NCI-H446 (cell line): ENCODE measurements at regions not wholly inside any gene's neighbourhood (a gene's known extent, or its start where the extent isn't known, plus 50 kb on each side); places are given as distances from the start of the nearest gene placed in this dataset.
A peak's percentile ranks its signal among the peaks of the same experiment; 100 is the strongest.
"Not testable (repeated sequence)": the region's sequence is repeated elsewhere in the genome, so short reads cannot be mapped to it uniquely, and the experiment has no call there.

Experiments
- DNase-seq, 2 experiments: peaks; one replicate each; lab custom pipeline; 2025; lab: John Stamatoyannopoulos, UW

DNA sequence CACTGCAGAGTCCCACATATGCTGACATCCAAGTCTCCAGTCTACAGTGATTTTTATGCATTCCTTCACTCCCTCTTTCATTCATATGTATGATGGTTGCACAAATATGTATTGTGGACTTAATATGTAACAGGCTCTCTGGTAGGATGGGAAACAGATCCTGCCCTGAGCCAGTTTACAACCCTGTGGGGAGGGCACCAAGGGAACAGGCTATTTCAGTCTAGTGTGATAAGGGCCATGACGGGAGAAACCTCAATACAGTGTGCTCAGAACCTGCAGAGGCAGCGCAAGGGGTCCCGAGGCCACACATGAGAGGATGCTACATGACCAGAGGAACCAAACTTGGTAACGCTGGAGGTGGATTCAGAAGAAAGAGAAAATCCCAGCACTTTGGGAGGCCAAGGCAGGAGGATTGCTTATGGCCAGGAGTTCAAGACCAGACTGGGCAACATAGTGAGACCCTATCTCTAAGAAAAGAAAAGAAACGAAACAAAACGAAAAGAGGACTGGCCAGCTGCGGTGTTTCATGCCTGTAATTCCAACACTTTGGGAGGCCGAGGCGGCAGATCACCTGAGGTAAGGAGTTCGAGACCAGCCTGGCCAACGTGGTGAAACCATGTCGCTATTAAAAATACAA, 249.8 kb upstream of the JARID2 start:
- DNase-seq: no peak

DNA sequence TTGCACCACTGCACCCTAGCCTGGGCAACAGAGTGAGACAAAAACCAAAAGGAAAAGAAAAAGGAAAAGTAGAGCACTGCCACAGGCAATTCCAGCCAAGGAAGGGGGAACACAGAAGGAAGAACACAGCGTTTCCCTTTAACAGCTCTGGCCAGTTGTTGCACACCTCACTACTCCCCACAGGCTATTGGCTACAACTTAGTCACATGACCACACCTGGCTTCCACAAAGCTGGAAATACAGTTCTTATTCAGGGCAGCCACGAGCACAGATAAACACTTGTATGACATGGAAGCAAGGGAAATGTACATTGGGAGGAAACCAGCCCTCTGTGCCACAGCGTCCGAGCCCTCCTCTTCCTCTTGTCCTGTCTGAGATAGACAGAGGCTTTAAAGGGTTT, 249.0 kb upstream of the JARID2 start:
- DNase-seq: no peak

DNA sequence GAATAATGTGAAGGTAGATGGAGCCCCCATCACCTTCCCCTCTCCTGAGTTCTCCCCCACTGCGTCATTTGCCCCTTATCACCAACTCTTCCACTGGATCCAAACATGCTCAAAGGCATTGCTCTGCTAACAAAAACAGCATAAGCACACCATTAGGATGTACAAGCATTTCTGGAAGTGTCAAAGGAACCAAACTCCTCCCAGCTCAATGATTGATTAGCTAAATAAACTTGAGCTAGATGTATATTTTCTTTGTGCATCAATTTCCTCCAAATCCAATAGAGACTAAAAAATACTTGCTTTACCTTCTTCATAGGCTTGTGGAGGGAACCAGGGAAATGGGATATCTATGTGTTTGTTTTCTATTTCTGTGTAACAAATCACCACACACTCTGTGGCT, 248.4 kb upstream of the JARID2 start:
- DNase-seq: no peak

DNA sequence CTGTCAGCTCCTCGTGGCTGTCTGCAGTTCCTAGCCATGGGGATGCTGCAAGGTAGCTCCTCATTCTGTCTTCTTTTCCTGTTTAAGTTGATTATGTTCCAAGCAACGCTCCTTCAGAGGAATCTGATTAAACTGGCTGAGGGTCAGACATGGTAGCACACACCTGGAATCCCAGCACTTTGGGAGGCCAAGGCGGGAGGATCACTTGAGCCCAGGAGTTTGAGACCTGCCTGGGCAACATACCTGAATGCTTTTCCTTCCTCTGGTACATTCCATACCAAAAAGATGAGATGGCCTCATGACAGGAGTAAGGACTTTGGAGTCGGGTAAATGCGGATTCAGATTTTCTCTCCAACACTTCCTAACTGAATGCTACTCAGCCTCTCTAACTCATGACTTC, 246.8 kb upstream of the JARID2 start:
- no peak for DNase-seq

DNA sequence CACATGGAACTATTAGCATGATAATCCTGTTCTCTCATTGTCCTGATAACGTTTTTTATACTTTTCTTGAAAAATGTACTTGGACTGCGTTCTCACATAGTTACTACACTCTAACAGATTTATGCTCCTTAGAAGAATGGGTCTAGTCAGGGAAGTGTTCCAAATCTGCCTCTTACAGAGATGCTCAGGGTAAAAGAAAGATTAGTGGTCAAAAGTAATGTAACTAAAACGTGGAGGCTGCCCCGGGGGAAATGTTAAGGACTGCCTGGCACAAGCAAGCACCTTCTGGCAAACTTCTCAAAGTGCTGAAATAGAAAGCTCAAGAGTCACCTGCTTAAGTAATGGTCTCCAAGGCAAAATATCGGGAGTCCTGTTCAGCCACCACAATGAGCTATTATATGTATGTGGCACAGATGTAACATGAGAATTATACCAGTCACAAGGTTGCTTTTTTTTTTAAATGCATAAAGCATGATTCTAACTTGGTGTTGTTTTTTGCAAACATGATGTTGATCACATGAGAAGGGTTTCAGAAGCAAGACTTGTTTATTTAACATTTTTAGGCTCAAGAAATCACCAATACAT, 244.5 kb upstream of the JARID2 start:
- no peak for DNase-seq

DNA sequence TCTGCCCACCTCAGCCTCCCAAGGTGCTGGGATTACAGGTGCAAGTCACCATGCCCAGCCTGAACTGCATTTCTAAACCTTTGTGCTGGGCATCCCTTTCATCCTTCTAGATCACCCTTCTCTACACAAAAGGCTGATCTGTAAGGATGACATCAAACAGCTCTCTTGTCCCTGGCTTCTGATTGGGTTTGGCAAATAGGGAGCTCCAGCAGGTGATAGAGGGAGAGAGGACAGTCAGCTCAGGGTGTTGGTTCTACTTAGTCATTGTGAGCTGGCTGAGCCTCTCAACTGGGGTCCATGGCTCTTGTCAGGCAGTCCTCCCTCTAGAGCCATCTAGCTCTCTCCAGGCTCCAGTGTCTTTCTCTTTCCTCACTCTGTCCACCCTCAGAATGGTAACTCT, 237.6 kb upstream of the JARID2 start:
- DNase-seq: no peak

DNA sequence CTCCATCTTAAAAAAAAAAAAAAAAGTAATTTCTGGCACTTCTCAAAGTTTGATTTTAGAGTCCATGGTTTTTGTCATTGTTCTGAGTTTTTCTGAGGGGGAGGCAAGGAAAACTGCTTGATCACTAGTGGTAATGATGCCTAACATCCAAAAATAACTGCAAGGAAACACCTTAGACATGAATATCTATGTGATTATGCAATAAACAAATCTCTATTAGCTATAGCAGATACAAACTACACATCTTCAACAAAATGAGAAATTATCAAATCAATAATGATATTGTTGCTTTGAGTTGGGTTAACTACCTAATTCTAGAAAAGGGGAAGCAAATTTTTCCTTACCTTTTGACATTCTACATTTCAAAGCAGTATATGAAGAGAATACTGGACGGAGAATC, 230.9 kb upstream of the JARID2 start:
- DNase-seq: no peak

DNA sequence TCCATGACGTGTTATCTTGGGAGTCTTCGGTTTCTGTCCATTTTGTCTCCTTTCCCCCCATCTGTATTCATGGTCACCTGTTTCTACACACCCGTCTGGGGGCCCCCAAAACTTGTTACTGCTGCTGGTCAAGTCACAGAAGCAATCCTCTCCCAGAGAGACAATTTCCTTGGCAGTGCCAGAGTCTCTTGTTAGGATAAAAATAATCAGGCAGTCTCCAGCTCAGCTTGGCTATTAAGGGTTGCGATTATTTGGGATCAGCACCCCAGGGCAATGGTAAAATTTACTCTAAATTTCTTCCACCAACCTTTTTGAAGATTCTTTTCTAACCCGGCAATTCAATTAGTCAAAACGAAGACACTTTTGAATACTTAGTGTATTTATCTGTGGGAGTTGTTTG, 229.1 kb upstream of the JARID2 start:
- DNase-seq: no peak

DNA sequence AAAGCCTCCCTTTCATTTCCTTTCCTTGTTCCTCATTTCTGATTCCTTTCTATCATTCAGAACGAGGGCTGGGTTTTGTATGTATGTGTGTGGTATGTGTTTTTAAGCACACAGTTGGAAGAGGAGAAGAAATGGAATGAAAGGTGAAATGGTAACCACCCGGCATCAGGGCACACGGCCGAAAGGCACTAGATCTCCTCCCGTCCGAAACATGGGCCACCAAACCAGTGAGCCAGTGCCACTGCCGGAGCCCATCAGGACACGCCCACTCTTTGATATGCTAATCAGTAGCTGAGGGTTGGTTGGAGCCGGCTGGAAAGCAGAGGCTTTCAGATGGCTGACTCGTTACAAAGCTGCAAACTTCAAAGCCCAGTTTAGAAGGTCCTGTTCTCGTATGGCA, 228.6 kb upstream of the JARID2 start:
- DNase-seq: no peak

DNA sequence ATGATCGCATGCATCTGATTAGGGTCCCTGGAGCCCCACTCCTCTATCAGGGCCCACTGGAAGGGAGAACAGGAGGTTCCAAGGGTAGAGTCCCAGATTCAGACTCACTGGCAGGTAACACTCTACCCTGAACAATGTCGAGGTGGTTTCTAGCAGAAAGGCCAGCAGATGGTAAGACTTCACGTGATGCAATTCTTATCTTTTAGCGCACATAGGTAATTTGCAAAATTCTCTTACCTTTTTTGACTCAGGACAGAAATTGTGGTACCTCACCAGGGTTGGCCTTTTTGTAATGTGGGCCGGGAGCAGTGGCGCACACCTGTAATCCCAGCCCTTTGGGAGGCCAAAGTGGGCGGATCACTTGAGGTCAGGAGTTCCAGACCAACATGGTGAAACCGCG, 228.1 kb upstream of the JARID2 start:
- no peak for DNase-seq

DNA sequence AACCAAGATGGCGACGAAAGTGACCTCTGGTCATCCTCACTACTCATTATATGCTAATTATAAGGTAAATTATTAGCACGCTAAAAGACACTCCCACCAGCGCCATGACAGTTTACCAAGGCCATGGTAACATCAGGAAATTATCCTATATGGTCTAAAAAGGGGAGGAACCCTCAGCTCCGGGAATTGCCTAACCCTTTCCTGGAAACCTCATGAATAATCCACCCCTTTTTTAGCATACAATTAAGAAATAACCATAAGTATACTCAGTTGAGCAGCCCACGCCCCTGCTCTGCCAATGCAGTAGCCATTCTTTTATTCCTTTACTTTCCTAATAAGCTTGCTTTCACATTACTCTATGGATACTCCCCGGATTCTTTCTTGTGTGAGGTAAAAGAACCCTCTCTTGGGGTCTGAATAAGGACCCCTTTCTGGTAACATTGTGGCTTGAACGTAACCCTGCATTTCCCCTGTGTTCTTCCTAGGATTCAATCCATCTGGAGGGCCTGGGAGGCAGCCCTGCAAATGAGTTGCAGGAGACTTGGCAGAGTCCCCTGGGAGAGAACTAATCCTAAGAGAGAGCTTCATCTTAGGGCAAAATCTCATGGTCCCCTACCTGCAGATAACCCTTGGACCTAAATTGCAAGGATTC, 225.6 kb upstream of the JARID2 start:
- no peak for DNase-seq

DNA sequence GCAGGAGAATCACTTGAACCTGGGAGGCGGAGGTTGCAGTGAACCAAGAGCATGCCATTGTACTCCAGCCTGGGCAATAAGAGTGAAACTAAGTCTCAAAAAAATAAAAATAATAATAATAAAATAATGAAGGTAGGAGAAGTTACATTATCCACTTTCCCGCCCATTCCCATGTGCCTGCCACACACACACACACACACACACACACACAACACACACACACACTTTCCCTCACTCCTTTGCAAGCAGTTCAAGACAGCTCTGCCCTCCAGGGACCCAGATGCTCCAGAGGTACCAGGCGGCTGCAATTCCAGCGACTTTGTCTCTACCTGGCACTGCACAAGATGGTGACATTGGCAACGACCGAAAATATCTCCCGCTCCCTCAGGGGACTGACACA, 224.8 kb upstream of the JARID2 start:
- no peak for DNase-seq

DNA sequence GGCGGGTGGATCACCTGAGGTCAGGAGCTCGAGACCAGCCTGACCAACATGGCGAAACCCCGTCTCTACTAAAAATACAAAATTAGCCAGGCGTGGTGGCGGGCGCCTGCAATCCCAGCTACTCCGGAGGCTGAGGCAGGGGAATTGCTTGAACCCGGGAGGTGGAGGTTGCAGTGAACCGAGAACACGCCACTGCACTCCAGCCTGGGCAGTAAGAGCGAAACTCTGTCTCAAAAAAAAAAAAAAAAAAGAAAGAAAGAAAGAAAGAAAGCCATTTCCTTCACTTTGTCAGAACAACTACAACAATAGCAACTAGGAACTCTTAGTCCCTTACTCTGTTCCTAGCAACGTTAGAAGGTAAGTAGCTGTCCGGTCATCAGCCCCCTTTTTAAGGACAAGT, 222.9 kb upstream of the JARID2 start:
- not testable (repeated sequence) for DNase-seq

DNA sequence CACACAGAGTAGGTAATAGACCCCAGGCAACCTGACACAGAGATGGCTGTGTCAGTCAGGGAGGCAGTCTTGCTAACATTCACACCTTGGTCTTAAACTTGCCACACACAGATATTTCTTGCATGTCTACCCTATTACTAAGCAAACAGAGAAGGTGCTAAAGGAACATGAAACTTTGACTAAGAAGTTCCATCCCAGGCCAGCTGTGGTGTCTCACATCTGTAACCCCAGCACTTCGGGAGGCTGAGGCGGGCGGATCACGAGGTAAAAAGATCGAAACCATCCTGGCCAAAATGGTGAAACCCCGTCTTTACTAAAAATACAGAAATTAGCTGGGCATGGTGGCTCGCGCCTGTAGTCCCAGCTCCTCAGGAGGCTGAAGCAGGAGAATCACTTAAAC, 222.4 kb upstream of the JARID2 start:
- DNase-seq: no peak

DNA sequence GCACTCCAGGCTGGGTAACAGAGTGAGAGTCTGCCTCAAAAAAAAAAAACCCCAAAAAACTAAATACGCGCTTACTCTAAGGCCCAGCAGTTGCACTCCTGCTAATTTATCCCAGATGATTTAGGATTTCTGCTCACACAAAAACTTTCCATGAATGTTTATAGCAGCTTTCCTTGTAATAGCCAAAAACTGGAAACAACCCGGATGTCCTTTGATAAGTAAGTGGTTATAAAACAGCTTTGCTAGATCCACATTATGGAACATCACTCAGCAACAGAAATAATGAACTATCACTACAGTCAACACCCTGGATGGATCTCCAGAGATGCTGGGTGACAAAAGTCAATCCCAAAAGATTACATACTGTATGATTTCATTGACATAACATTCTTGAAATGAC, 220.4 kb upstream of the JARID2 start:
- DNase-seq: no peak

DNA sequence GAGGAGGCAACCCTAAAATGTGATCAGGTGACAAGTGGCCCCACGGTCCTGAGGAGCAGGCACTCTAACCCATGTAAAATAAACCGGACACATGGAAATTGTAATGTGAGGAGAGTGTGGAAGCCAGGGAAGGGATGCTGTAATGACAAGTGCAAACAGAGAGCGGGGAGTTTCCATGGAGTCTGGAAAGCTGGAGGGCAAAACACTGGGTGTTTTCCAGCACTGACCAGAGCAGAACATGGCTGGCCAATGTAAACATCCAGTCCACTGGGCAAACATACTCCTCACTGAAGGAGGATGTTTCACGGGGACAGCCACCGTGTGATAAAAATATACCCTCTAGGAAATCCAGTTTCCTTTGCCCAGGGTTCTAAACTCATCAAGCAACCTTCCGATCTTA, 219.0 kb upstream of the JARID2 start:
- DNase-seq: peak in 1 of 2 experiments; percentile 7

DNA sequence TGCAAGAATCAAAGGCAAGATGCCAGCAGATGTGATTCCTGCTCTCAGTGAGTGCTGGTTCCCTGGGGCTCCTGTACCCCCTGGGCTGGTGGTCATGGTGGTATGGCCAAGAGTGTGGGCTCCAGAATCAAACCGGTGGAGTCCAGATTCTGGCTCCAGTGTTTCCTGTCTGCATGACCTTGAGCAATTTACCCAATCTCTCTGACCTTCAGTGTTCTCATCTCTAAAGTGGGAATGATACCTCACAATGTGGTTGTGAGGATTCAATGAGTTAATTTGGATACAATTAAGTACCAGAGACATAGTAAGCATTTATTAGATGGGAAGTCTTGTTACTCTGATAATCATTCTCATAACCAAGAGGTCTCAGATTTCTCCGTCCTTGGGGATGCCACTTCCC, 218.4 kb upstream of the JARID2 start:
- no peak for DNase-seq

DNA sequence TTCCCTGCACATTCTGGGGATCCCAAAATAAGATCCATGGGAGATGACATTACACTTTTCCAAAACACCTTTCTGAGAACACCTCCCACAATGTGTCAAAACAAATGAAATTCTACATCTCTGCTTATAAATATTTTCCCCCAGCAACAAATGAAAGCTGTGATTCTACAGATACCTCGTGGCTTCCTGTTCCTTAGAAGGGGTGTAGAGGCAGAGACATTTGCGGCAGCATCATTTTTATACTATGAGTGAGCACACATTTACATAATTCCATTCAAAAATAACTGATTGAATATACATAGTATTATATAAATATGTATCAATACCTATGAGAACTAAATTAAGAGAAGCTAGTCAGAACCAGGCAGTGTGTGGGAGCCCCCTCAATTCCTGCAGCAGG, 213.9 kb upstream of the JARID2 start:
- no peak for DNase-seq

DNA sequence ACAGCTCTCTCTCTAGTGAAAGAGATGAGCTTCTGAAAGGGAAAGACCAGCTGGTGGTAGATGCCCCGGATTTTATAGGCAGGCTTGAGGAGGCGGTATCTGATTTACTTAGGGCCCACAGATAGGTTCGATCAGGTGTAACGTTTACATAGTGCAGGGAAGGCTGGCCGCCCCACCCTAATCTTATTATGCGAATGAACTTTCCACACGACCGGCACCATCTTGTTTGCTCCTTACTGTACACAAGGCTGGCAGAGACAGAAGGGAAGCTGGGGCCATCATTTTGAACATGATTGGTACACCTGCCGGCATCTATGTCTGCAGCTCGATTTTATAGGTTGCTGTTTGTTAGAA, 212.0 kb upstream of the JARID2 start:
- no peak for DNase-seq

DNA sequence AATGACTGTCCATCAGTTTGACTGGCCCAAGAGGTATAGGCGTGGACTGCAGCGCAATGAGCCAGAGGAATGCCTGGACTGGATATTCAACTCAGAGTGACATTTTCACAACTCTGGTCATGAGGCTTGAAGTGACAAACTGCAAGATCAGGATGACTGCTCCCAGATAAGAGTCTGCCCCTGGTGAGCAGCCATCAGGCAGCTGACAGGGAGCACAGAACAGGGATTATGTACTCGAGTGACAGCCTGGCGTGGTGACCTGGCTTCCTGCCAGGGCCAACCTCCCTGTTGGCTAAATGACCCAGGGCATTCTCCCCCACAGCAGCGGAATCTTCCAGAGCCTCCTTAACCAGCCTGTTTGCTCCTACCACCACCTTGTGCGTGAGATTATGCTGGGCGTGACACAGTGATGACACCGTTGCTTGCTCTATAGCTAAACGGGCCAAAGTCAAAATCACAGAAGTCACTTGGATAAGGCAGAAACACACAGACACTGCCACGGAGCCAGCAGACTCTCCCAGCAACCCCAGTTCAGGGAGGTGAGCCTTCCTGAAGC, 209.1 kb upstream of the JARID2 start:
- DNase-seq: no peak

DNA sequence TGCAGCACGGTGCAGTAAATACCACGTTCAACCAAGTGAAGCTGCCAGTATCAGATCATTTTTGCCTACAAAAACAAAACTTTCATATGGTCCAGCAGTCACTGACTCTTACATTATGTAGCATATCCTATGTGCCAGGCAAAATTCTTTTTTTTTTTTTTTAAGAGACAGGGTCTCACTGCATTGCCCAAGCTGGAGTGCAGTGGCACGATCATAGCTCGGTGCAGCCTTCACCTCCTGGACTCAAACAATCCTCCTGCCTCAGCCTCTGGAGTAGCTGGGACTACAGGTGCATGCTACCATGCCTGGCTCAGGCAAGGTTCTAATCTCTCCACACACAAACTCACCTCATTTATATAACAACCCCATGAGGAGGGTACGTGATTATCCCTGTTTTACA, 208.6 kb upstream of the JARID2 start:
- no peak for DNase-seq

DNA sequence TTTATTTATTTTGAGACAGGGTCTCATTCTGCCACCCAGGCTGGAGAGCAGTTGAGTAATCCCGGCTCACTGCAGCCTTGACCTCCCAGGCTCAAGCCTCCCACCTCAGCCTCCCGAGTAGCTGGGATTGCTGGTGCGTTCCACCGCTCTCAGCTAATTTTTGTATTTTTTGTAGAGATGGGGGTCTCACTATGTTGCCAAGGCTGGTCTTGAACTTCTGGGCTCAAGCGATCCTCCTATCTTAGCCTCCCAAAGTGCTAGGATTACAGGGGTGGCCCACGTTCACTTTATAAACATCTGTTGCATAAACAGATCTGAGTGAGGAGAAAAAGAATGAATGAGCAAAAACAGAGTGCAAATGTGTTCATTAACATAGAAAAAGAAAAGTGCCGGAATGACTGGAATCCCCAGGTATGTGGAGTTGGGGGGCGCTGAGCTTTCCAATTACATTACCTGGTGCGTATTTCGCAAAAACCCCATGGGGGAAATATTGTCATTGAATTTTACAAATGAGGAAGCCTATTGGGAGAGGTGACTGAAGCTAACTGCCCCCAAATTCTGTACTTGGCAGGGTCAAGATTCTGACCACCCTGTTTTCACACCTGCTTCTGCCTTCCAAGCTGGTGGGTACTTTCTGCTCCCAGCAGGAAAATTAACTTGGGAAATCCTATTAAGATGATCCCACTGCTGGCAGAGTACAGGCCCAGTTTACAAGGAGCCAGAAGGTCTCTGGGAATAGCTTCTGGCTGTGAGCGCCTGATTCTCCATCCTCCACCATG, 207.7 kb upstream of the JARID2 start:
- DNase-seq: no peak

DNA sequence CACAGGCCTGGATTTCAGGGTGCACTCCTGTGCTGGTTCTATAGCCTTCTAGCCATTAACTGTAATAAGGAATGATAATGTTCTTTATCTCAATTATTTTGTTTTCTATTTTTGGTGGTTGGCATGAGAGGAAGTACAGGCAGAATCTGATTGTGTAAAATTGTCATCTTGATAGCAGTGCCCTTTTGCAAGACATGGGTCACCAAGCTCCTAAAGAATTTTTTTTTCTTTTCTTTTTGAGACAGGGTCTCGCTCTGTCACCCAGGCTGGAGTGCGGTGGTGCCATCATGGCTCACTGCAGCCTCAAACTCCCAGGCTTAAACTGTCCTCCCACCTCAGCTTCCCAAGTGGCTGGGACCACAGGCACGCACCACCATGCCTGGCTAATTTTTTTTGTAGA, 206.7 kb upstream of the JARID2 start:
- no peak for DNase-seq
